ENCODE measurements at regions not wholly inside any gene's neighbourhood (a gene's known extent, or its start where the extent isn't known, plus 50 kb on each side); places are given as distances from the start of the nearest gene placed in this dataset.
A peak's percentile ranks its signal among the peaks of the same experiment; 100 is the strongest.

GRCh38 chr2:64704161-64704560, 50.4 kb upstream of the SERTAD2 start:
- no peak for DNase-seq
- intact Hi-C loops (cut with DNase I): no loop called here
- no peak for ATAC-seq (ENCODE audit: poor library complexity)

- ATAC-seq (ENCODE audit: poor library complexity): no peak
- intact Hi-C loops (cut with DNase I): no loop called here
- no peak for DNase-seq
Observed at GRCh38 chr2:64704996-64705395, 51.3 kb upstream of the SERTAD2 start.

GRCh38 chr2:64707276-64707675, 53.6 kb upstream of the SERTAD2 start:
- ATAC-seq (ENCODE audit: poor library complexity): no peak
- DNase-seq: no peak
- intact Hi-C loops (cut with DNase I): no loop called here

GRCh38 chr2:64708829-64709228, 55.1 kb upstream of the SERTAD2 start:
- ATAC-seq (ENCODE audit: poor library complexity) (no peak), DNase-seq (no peak)
- intact Hi-C loops (cut with DNase I): no loop called here

GRCh38 chr2:64711252-64711800, 57.6 kb upstream of the SERTAD2 start:
- no peak for ATAC-seq (ENCODE audit: poor library complexity)
- no peak for DNase-seq
- intact Hi-C loops (cut with DNase I): no loop called here

- ATAC-seq (ENCODE audit: poor library complexity) (no peak), DNase-seq (no peak)
- intact Hi-C loops (cut with DNase I): no loop called here
Observed at GRCh38 chr2:64713686-64714085, 60.0 kb upstream of the SERTAD2 start.

GRCh38 chr2:64716569-64716968, 62.9 kb upstream of the SERTAD2 start:
- intact Hi-C loops (cut with DNase I): no loop called here
- ATAC-seq (ENCODE audit: poor library complexity) (no peak), DNase-seq (no peak)

- no peak for ATAC-seq (ENCODE audit: poor library complexity)
- DNase-seq: no peak
- intact Hi-C loops (cut with DNase I): no loop called here
Observed at GRCh38 chr2:64718250-64718885, 64.7 kb upstream of the SERTAD2 start.

GRCh38 chr2:64720535-64721319, 67.0 kb upstream of the SERTAD2 start:
- ATAC-seq (ENCODE audit: poor library complexity) (no peak), DNase-seq (no peak)
- intact Hi-C loops (cut with DNase I): no loop called here

- intact Hi-C loops (cut with DNase I): no loop called here
- DNase-seq: no peak
- ATAC-seq (ENCODE audit: poor library complexity): no peak
Observed at GRCh38 chr2:64721320-64721623, 67.6 kb upstream of the SERTAD2 start.

GRCh38 chr2:64722291-64723044, 68.8 kb upstream of the SERTAD2 start:
- DNase-seq (no peak), ATAC-seq (ENCODE audit: poor library complexity) (no peak)
- intact Hi-C loops (cut with DNase I): no loop called here

- no peak for ATAC-seq (ENCODE audit: poor library complexity)
- DNase-seq: no peak
- intact Hi-C loops (cut with DNase I): no loop called here
Observed at GRCh38 chr2:64727013-64727767, 73.5 kb upstream of the SERTAD2 start.

- ATAC-seq (ENCODE audit: poor library complexity): no peak
- no peak for DNase-seq
- intact Hi-C loops (cut with DNase I): no loop called here
Observed at GRCh38 chr2:64727843-64728463, 74.2 kb upstream of the SERTAD2 start.

GRCh38 chr2:64730551-64731262, 77.0 kb upstream of the SERTAD2 start:
- intact Hi-C loops (cut with DNase I): no loop called here
- DNase-seq (peak; percentile 54), ATAC-seq (ENCODE audit: poor library complexity) (peak; percentile 87)

GRCh38 chr2:64731263-64731643, 77.5 kb upstream of the SERTAD2 start:
- no peak for DNase-seq
- intact Hi-C loops (cut with DNase I): no loop called here
- ATAC-seq (ENCODE audit: poor library complexity): no peak

- ATAC-seq (ENCODE audit: poor library complexity) (peak; percentile 53), DNase-seq (peak; percentile 51)
- intact Hi-C loops (cut with DNase I): no loop called here
Observed at GRCh38 chr2:64731746-64732145, 78.0 kb upstream of the SERTAD2 start.

- ATAC-seq (ENCODE audit: poor library complexity) (no peak), DNase-seq (no peak)
- intact Hi-C loops (cut with DNase I): no loop called here
Observed at GRCh38 chr2:64732146-64732545, 78.4 kb upstream of the SERTAD2 start.

- ATAC-seq (ENCODE audit: poor library complexity): no peak
- intact Hi-C loops (cut with DNase I): no loop called here
Observed at GRCh38 chr2:64735504-64735903, 81.8 kb upstream of the SERTAD2 start.

More at GRCh38 chr2:64735504-64735903, 81.8 kb upstream of the SERTAD2 start:
- DNase-seq: no peak

All from Right ventricle myocardium superior (tissue), 1 donor.